Frontal cortex (tissue), 3 donors: ENCODE measurements at regions not wholly inside any gene's neighbourhood (a gene's known extent, or its start where the extent isn't known, plus 50 kb on each side); places are given as distances from the start of the nearest gene placed in this dataset.
"Not testable (repeated sequence)": the region's sequence is repeated elsewhere in the genome, so short reads cannot be mapped to it uniquely, and the experiment has no call there.

Experiments used
- DNase-seq, 2 donors: peaks; one replicate each; pipeline ENCODE4 v3.0.0; 2012; ENCODE audit warnings: low spot score in 2 of 2
- FAIRE-seq: peaks from 2 replicates; lab custom pipeline; 2012; peaks lifted over from hg19 to GRCh38; lab: Jason Lieb, UNC
- donor health status: control.
- donor health status: control.
- donor health status: control.

DNA sequence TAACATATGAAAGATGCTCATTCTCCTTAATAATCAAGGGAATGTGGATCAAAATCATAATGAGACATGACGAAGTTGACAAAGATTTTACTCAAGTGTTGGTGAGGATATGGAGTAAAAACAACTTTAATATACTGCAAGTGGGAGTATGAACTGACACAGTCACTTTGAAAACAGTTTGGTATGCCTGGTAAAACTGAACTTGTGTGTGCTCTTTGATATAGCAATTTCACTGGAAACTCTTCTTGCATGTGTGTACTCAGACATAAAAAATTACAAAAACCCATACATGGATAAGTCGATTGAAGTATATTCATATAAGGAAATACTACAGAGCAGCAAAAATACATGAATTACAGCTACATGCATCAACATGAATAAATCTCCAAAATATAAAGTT lies 182.5 kb downstream of the NFKBIZ start:
- no peak for DNase-seq
- FAIRE-seq, result no peak

- no peak for DNase-seq
- FAIRE-seq, result no peak
Observed at GRCh38 chr3:102032491-102033383, 183.4 kb downstream of the NFKBIZ start.

DNA sequence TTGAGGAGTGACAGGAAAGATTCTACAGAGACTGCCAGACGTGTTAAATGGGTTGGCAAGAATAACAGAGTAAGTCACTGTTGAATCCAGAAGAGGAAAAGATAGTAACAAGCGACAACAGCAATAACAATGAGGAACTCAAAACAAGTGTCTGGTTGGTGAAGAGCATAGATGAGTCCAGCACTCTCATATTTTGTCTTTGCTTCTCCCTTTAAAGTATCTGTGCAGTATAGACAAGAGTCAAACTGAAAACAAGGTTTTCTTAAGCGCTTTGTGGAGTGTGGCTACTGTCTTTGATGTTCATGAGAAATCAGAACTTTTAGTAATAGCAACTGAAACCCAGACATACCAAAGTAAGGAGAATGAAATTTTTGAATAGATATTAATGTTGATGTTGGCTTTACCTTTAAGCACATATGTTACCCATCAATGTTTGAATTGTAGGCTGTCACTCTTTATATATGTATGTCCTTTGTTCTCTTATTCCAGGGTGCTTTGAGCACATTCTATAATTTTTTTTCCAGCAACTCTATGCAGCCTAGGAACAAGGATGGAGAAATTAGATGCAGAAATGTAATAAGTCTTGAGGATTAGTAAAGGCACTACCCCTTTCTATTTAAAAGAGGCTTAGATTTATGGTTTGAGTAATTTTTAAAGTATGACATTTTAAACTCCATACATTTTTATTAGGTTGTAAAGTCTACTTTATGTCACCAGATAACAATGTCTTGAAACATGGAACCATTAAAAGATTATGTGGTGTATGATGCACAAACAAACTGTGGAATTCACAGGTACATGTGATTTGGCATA lies 185.5 kb downstream of the NFKBIZ start:
- no peak for DNase-seq
- FAIRE-seq, result no peak

- FAIRE-seq (no peak), DNase-seq (no peak)
Observed at GRCh38 chr3:102036017-102036416, 186.7 kb downstream of the NFKBIZ start.

GRCh38 chr3:102036472-102036871 lies 187.2 kb downstream of the NFKBIZ start:
- FAIRE-seq, result no peak
- no peak for DNase-seq

- DNase-seq (no peak), FAIRE-seq (no peak)
Observed at GRCh38 chr3:102037209-102037608, 187.9 kb downstream of the NFKBIZ start.

DNA sequence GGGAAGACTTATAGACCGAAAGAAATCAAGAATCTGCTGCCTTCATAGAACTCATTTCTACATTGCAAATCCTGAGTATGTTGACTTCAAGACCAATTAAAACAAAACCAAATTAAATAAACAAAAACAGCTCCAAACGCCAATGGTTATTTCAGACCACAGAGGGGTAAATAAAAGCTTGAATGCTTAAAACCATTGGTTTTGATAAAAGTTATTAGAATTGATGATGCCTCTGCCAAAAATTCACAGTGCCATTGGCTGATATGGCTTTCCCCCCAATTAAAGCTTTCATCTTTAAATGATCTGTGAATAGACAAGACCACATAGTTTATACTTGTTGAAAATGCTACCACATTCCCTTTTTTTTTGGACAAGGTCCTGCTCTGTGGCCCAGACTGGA lies 188.5 kb downstream of the NFKBIZ start:
- DNase-seq (no peak), FAIRE-seq (no peak)

- FAIRE-seq, result no peak
- DNase-seq, result no peak
Observed at GRCh38 chr3:102038477-102039142, 189.3 kb downstream of the NFKBIZ start.

- not testable (repeated sequence) for DNase-seq, FAIRE-seq
Observed at GRCh38 chr3:102040144-102040543, 190.8 kb downstream of the NFKBIZ start.

- DNase-seq (no peak), FAIRE-seq (no peak)
Observed at GRCh38 chr3:102053375-102053989, 204.2 kb downstream of the NFKBIZ start.

- FAIRE-seq (no peak), DNase-seq (no peak)
Observed at GRCh38 chr3:102054543-102055080, 205.3 kb downstream of the NFKBIZ start.

DNA sequence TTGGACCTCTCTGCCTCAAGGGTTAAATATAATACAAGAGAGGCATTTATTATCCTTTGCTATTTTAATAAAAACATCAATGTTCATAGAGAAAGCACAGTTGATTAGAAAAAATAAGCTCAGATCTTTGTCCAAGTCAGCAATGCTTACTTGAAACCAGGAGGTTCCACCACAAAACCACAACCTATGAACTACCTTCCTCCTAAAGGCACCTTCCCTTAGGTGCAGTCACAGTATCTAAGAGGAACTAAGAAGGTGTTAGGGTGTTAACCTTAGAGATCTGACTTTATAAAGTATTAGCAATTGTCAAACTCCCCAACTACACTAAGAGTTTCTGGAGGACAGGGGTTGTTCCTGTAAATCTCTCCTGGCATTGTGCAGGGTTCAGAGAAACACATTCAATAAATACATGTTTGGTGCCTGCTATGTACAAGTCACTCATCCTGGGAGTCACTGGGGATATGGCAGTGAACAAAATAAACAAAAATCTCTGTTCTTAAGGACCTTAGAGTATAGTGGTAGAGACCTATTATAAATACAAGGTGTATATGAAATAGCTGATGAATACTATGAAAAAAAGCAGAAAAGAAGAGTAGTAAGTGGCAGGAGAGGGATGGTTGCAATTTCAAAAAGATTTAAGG lies 208.6 kb downstream of the NFKBIZ start:
- FAIRE-seq, result no peak
- DNase-seq, result no peak

GRCh38 chr3:102059145-102059943 lies 210.0 kb downstream of the NFKBIZ start:
- DNase-seq (no peak), FAIRE-seq (no peak)

DNA sequence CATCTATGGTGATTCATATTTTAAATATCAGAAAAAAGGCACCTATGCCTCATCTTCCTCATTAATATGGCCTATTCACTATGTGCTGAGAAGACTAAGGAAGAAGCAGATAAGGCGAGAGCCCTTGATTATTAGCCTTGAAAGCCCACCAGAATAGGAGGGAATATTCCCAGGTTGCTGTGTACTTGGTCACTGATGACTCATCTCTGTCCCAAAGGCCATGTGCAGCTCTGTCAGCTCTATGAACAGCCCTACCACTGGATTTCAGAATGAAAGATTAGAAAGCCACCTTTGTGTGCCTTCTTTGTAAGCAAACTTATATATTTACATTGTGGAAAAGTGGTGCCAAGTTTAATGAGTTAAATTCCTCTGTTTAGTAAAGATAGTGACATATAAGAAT lies 211.5 kb downstream of the NFKBIZ start:
- no peak for FAIRE-seq

GRCh38 chr3:102063572-102063971 lies 214.3 kb downstream of the NFKBIZ start:
- no peak for FAIRE-seq
- DNase-seq, result no peak

More for the DNA sequence above, 211.5 kb downstream of the NFKBIZ start:
- no peak for DNase-seq

- DNase-seq, result no peak
- FAIRE-seq, result no peak
Observed at GRCh38 chr3:102066470-102066869, 217.2 kb downstream of the NFKBIZ start.

DNA sequence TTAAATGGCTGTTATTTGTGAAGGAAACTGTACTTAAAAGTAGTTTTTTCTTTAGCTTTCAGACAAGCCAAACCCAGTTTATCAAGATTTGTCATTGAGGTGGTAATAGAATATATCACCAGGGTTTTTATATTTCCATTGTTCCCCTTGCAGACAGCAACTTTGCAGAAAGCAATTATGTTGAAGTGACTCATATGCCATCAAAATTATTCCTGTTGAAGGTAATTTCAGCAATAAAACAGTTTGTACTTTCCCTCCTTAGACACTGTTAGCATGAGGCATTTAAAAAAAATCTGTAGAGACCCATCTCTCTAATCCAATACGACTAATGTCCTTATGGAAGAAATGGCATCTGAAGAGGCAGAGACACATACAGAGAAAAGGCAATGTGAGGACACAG lies 219.0 kb downstream of the NFKBIZ start:
- FAIRE-seq, result no peak
- no peak for DNase-seq

DNA sequence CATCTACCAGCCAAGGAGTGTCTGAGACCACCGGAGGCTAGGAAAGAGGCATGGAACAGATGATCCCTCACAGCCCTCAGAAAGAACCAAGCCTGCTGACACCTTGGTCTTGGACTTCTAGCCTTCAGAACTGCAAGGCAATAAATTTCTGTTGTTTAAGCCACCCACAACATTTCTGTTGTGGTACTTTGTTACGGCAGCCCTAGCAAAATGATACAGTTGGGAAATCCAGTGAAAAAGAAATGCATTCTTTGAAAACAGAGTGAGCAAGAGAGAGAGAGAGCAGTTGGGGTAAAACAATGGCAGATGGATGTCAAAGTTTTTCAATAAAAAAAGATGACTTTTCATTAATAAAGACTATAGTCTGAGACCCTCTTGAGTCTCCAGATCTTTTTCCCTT lies 219.4 kb downstream of the NFKBIZ start:
- no peak for FAIRE-seq
- DNase-seq, result no peak
